SU-DHL-6 (cell line): ENCODE measurements at regions not wholly inside any gene's neighbourhood (a gene's known extent, or its start where the extent isn't known, plus 50 kb on each side); places are given as distances from the start of the nearest gene placed in this dataset.

Experiments
- EZH2phosphoT487 ChIP-seq: fragments of 200-600 bp; sonication (generic), shearing (Covaris generic); conservative IDR thresholded peaks from 2 replicates; pipeline ENCODE4 v1.6.1; 2018; ENCODE audit warnings: mild to moderate bottlenecking, antibody characterized with exemption, low read length, moderate library complexity, mixed read lengths
- TF ChIP-seq, protein P1 (sequence below): fragments of 200-600 bp; sonication (generic); IDR thresholded peaks from one replicate; pipeline ENCODE4 v1.5.1; 2017; ENCODE audit warnings: antibody characterized with exemption, mild to moderate bottlenecking, low read length, moderate library complexity; ENCODE audit not compliant: insufficient read depth, poor library complexity, severe bottlenecking

DNA sequence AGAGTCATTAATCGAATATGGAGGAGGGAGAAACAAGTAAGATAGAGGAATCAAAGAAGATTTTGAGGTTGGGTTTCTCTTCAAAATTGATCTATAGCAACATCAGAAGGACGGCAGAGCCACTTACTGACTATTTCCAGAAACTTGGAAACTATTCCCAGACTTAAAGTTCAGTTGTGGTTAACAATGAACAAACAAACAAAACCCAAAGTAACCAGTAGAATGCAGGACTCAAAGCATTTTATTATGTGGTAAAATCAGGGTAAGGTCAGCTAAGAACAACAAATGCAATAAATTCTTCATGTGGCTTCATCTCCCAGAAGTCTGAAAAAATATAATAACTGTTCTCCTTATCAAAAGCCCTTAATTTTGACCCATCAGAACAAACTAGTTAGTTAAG lies 54.9 kb upstream of the OSMR start:
- TF ChIP-seq, protein P1, sequence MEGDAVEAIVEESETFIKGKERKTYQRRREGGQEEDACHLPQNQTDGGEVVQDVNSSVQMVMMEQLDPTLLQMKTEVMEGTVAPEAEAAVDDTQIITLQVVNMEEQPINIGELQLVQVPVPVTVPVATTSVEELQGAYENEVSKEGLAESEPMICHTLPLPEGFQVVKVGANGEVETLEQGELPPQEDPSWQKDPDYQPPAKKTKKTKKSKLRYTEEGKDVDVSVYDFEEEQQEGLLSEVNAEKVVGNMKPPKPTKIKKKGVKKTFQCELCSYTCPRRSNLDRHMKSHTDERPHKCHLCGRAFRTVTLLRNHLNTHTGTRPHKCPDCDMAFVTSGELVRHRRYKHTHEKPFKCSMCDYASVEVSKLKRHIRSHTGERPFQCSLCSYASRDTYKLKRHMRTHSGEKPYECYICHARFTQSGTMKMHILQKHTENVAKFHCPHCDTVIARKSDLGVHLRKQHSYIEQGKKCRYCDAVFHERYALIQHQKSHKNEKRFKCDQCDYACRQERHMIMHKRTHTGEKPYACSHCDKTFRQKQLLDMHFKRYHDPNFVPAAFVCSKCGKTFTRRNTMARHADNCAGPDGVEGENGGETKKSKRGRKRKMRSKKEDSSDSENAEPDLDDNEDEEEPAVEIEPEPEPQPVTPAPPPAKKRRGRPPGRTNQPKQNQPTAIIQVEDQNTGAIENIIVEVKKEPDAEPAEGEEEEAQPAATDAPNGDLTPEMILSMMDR: no peak
- TF ChIP-seq EZH2phosphoT487: no peak
